Keratinocyte (primary cell): ENCODE measurements at regions not wholly inside any gene's neighbourhood (a gene's known extent, or its start where the extent isn't known, plus 50 kb on each side); places are given as distances from the start of the nearest gene placed in this dataset.

Experiments used
- DNase-seq: peaks from one replicate; pipeline ENCODE4 v3.0.0-alpha.2; 2011; ENCODE audit warnings: low read depth, missing footprints, low spot score
- FAIRE-seq: peaks from 2 replicates; lab custom pipeline; 2011; peaks lifted over from hg19 to GRCh38; lab: Jason Lieb, UNC
- H2AFZ ChIP-seq: 2 replicates; pipeline ENCODE4 v1.6.0; 2012; ENCODE audit warnings: low read length, control low read depth, inconsistent platforms; ENCODE audit not compliant: control insufficient read depth
- H3K27ac ChIP-seq: 2 replicates; pipeline ENCODE4 v1.5.1; 2011; ENCODE audit warnings: low read length; ENCODE audit not compliant: control insufficient read depth, insufficient read depth
- H3K27me3 ChIP-seq: 3 replicates; pipeline ENCODE4 v1.6.0; 2011; ENCODE audit warnings: low read length; ENCODE audit not compliant: control insufficient read depth, insufficient read depth; ENCODE audit errors: extremely low read depth
- H3K36me3 ChIP-seq, 2 experiments: 2 replicates in 1 of 2; 3 replicates in 1 of 2; pipeline ENCODE4 v1.5.1; 2011; ENCODE audit warnings: low read length in 2 of 2, mild to moderate bottlenecking in 1 of 2; ENCODE audit not compliant: control insufficient read depth in 2 of 2, insufficient read depth in 2 of 2; ENCODE audit errors: extremely low read depth in 1 of 2
- H3K4me1 ChIP-seq: 3 replicates; pipeline ENCODE4 v1.5.1; 2011; ENCODE audit warnings: low read length; ENCODE audit not compliant: control insufficient read depth, insufficient read depth; ENCODE audit errors: extremely low read depth
- H3K4me2 ChIP-seq: 3 replicates; pipeline ENCODE4 v1.6.0; 2011; ENCODE audit warnings: low read depth, low read length; ENCODE audit not compliant: control insufficient read depth, insufficient read depth; ENCODE audit errors: extremely low read depth
- H3K4me3 ChIP-seq, 3 experiments: fragments of 200-600 bp in 1 of 3; sonication (generic) in 1 of 3; 2 replicates in 2 of 3; 3 replicates in 1 of 3; pipeline ENCODE4 v1.5.1; 2011 to 2016; ENCODE audit warnings: low read length in 3 of 3, mild to moderate bottlenecking in 3 of 3, control low read depth in 2 of 3, inconsistent platforms in 1 of 3, low read depth in 1 of 3, mixed read lengths in 1 of 3, mixed run types in 1 of 3, moderate library complexity in 1 of 3; ENCODE audit not compliant: control insufficient read depth in 2 of 3, insufficient read depth in 2 of 3; ENCODE audit errors: extremely low read depth in 1 of 3
- H3K79me2 ChIP-seq: 2 replicates; pipeline ENCODE4 v1.6.0; 2012; ENCODE audit warnings: low read length; ENCODE audit not compliant: control insufficient read depth, insufficient read depth
- H3K9ac ChIP-seq: 3 replicates; pipeline ENCODE4 v1.6.0; 2011; ENCODE audit warnings: low read length; ENCODE audit not compliant: control insufficient read depth, insufficient read depth; ENCODE audit errors: extremely low read depth
- H3K9me1 ChIP-seq: 3 replicates; pipeline ENCODE4 v1.6.0; 2011; ENCODE audit warnings: low read length; ENCODE audit not compliant: control insufficient read depth, insufficient read depth; ENCODE audit errors: extremely low read depth
- H3K9me3 ChIP-seq: 2 replicates; pipeline ENCODE4 v1.5.1; 2012; ENCODE audit warnings: low read depth, low read length; ENCODE audit not compliant: control insufficient read depth
- H4K20me1 ChIP-seq: 3 replicates; pipeline ENCODE4 v1.6.0; 2011; ENCODE audit warnings: low read length; ENCODE audit not compliant: control insufficient read depth, insufficient read depth; ENCODE audit errors: extremely low read depth
- EZH2 ChIP-seq: IDR thresholded peaks from one replicate; pipeline ENCODE4 v1.6.1; 2012; ENCODE audit warnings: inconsistent platforms, mild to moderate bottlenecking, low read length, moderate library complexity
- dilution Hi-C: fragments of 300-500 bp; cut with MboI; formaldehyde crosslinking; loops from one replicate; pipeline ENCODE4 v1.7.0; 2020; ENCODE audit warnings: low sequenced_read_pairs; ENCODE audit not compliant: extremely low pct_ligation_motif_present
- TF ChIP-seq, protein P1 (sequence below), 3 experiments: IDR thresholded peaks in 1 of 3; conservative IDR thresholded peaks in 1 of 3; optimal IDR thresholded peaks in 1 of 3; 2 replicates in 2 of 3; 3 replicates in 1 of 3; pipeline versions ENCODE3 to v1.5.1; 2011; ENCODE audit warnings: low read length in 3 of 3, mild to moderate bottlenecking in 3 of 3, moderate library complexity in 2 of 3, control low read depth in 1 of 3, inconsistent platforms in 1 of 3; ENCODE audit not compliant: insufficient read depth in 2 of 3; ENCODE audit errors: extremely low read depth in 1 of 3

- Histone ChIP-seq H2AFZ (no peak overlapping the region), H3K4me2 (no peak overlapping the region), H3K4me3 (no peak overlapping the region), H3K36me3 (no peaks in the 10 kb centered on the region), H3K9ac (no peak overlapping the region), H3K79me2 (no peaks in the 10 kb centered on the region), H3K9me3 (no peaks in the 10 kb centered on the region), H3K27me3 (no peaks in the 10 kb centered on the region), H4K20me1 (no peaks in the 10 kb centered on the region), H3K9me1 (no peaks in the 10 kb centered on the region), H3K4me1 (no peaks in the 10 kb centered on the region), H3K27ac (no peak overlapping the region)
- TF ChIP-seq, protein P1, sequence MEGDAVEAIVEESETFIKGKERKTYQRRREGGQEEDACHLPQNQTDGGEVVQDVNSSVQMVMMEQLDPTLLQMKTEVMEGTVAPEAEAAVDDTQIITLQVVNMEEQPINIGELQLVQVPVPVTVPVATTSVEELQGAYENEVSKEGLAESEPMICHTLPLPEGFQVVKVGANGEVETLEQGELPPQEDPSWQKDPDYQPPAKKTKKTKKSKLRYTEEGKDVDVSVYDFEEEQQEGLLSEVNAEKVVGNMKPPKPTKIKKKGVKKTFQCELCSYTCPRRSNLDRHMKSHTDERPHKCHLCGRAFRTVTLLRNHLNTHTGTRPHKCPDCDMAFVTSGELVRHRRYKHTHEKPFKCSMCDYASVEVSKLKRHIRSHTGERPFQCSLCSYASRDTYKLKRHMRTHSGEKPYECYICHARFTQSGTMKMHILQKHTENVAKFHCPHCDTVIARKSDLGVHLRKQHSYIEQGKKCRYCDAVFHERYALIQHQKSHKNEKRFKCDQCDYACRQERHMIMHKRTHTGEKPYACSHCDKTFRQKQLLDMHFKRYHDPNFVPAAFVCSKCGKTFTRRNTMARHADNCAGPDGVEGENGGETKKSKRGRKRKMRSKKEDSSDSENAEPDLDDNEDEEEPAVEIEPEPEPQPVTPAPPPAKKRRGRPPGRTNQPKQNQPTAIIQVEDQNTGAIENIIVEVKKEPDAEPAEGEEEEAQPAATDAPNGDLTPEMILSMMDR (optimal IDR thresholded peaks at IDR 0.05 in 1 of 3, IDR thresholded peaks at IDR 0.05 in 1 of 3, conservative IDR thresholded peaks at IDR 0.05 in 1 of 3; ENCODE audit: extremely low read depth in 1 of 3, insufficient read depth in 2 of 3, low read length in 3 of 3): no peak
- no peak for TF ChIP-seq EZH2
- no peak for FAIRE-seq
- dilution Hi-C loops: no loop called here
- no peak for DNase-seq
Measured at GRCh38 chr10:59006511-59007306, 169.7 kb upstream of the PHYHIPL start.

GRCh38 chr10:59007307-59008025 lies 169.0 kb upstream of the PHYHIPL start:
- no peak for FAIRE-seq
- H3K9me1 ChIP-seq: no peaks in the 10 kb centered on the region
- no peak for TF ChIP-seq EZH2
- TF ChIP-seq, protein P1 (optimal IDR thresholded peaks at IDR 0.05 in 1 of 3, IDR thresholded peaks at IDR 0.05 in 1 of 3, conservative IDR thresholded peaks at IDR 0.05 in 1 of 3; ENCODE audit: extremely low read depth in 1 of 3, insufficient read depth in 2 of 3, low read length in 3 of 3): no peak
- no peak overlapping the region for H3K4me2 ChIP-seq
- no peak overlapping the region for H3K27ac ChIP-seq
- H4K20me1 ChIP-seq: no peaks in the 10 kb centered on the region
- dilution Hi-C loops: no loop called here
- no peaks in the 10 kb centered on the region for H3K79me2 ChIP-seq
- no peaks in the 10 kb centered on the region for H3K27me3 ChIP-seq
- H3K9me3 ChIP-seq: no peaks in the 10 kb centered on the region
- H3K36me3 ChIP-seq: no peaks in the 10 kb centered on the region
- DNase-seq: no peak
- no peak overlapping the region for H3K4me3 ChIP-seq
- no peak overlapping the region for H2AFZ ChIP-seq
- no peaks in the 10 kb centered on the region for H3K4me1 ChIP-seq
- H3K9ac ChIP-seq: no peak overlapping the region
